HCT116 (cell line): ENCODE measurements at regions not wholly inside any gene's neighbourhood (a gene's known extent, or its start where the extent isn't known, plus 50 kb on each side); places are given as distances from the start of the nearest gene placed in this dataset.

ENCODE experiments used
- EGR1 ChIP-seq: IDR thresholded peaks from 2 replicates; pipeline ENCODE4 v1.6.1; 2012; ENCODE audit warnings: low read depth
- POLR2A ChIP-seq: IDR thresholded peaks from 2 replicates; pipeline ENCODE4 v1.7.0; 2011; ENCODE audit warnings: borderline replicate concordance; ENCODE audit not compliant: insufficient read depth, insufficient read length; ENCODE audit errors: extremely low read depth
- RAD21 ChIP-seq: IDR thresholded peaks from 2 replicates; pipeline ENCODE4 v1.6.1; 2012; ENCODE audit warnings: low read depth, mild to moderate bottlenecking
- SRF ChIP-seq: IDR thresholded peaks from 2 replicates; pipeline ENCODE4 v1.6.1; 2012; ENCODE audit warnings: low read depth
- ZNF274 ChIP-seq: fragments of 200-500 bp; sonication (Bioruptor generic); IDR thresholded peaks from 2 replicates; pipeline ENCODE4 v1.6.1; 2014; ENCODE audit warnings: mild to moderate bottlenecking, low read depth, low read length, inconsistent platforms
- TF ChIP-seq, protein P1 (sequence below): IDR thresholded peaks from 2 replicates; pipeline ENCODE4 v1.6.1; 2011; ENCODE audit warnings: mild to moderate bottlenecking, low read length, moderate library complexity; ENCODE audit not compliant: insufficient replicate concordance; ENCODE audit errors: extremely low read depth
- TF ChIP-seq, protein P2 (sequence below), 3 experiments: fragments of 200-600 bp in 1 of 3; sonication (generic) in 1 of 3; IDR thresholded peaks in 2 of 3; conservative IDR thresholded peaks in 1 of 3; 2 replicates each; pipeline ENCODE4 v1.5.1; 2012 to 2017; ENCODE audit warnings: low read depth in 2 of 3, low read length in 2 of 3, antibody characterized with exemption in 1 of 3, borderline replicate concordance in 1 of 3, control low read depth in 1 of 3, mild to moderate bottlenecking in 1 of 3, mixed read lengths in 1 of 3, mixed run types in 1 of 3, moderate library complexity in 1 of 3; ENCODE audit not compliant: insufficient read depth in 1 of 3

DNA sequence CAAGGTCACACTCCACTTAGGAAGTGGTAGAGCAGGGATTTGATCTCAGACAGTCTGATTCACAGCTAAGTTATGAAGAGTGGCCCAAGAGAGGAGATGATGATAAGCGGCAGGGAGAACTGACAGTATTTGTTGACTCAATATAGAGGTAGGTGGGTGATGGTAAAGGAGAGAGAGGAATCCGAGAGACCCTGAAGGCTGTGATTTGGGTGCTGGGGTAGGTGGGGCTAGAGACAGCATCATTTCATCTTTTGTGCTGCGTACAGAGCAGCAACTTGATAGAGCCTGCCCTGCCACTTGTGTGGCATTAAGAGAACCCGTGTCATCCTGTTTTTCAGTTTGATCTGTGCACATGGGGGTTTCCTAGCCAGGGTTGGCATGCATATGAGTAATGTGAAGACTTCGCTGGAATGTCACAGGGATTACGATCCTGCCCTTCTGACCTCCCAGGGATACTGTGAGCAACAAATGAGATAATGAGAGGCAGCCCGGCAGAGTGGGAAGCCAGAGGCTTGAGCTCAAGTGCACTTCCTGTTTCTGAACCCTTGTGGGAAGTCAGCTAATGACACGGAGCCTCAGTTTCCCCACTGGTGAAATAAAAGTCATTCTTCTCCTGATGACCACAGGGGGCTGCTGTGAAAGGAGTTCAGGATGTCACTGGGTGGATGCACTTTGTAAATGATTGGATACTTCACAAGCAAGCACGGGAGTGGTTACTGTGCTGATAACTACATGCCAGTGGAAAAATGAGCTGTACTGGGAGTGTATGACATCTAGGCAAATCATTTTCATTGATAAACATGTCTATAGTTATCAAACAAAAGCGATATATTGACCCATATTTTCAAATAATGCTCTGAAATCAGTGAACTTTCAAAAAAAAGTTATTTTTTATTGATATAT lies 59.5 kb upstream of the IGF1 start:
- TF ChIP-seq EGR1 (no peak), POLR2A (no peak), SRF (no peak), RAD21 (no peak), ZNF274 (no peak)
- TF ChIP-seq, protein P1, sequence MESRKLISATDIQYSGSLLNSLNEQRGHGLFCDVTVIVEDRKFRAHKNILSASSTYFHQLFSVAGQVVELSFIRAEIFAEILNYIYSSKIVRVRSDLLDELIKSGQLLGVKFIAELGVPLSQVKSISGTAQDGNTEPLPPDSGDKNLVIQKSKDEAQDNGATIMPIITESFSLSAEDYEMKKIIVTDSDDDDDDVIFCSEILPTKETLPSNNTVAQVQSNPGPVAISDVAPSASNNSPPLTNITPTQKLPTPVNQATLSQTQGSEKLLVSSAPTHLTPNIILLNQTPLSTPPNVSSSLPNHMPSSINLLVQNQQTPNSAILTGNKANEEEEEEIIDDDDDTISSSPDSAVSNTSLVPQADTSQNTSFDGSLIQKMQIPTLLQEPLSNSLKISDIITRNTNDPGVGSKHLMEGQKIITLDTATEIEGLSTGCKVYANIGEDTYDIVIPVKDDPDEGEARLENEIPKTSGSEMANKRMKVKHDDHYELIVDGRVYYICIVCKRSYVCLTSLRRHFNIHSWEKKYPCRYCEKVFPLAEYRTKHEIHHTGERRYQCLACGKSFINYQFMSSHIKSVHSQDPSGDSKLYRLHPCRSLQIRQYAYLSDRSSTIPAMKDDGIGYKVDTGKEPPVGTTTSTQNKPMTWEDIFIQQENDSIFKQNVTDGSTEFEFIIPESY = no peak
- TF ChIP-seq, protein P2, sequence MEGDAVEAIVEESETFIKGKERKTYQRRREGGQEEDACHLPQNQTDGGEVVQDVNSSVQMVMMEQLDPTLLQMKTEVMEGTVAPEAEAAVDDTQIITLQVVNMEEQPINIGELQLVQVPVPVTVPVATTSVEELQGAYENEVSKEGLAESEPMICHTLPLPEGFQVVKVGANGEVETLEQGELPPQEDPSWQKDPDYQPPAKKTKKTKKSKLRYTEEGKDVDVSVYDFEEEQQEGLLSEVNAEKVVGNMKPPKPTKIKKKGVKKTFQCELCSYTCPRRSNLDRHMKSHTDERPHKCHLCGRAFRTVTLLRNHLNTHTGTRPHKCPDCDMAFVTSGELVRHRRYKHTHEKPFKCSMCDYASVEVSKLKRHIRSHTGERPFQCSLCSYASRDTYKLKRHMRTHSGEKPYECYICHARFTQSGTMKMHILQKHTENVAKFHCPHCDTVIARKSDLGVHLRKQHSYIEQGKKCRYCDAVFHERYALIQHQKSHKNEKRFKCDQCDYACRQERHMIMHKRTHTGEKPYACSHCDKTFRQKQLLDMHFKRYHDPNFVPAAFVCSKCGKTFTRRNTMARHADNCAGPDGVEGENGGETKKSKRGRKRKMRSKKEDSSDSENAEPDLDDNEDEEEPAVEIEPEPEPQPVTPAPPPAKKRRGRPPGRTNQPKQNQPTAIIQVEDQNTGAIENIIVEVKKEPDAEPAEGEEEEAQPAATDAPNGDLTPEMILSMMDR (IDR thresholded peaks at IDR 0.05 in 2 of 3, conservative IDR thresholded peaks at IDR 0.05 in 1 of 3; ENCODE audit: borderline replicate concordance in 1 of 3, insufficient read depth in 1 of 3, low read depth in 2 of 3, low read length in 2 of 3) = no peak
